HG03175 (cell line): ENCODE measurements at regions not wholly inside any gene's neighbourhood (a gene's known extent, or its start where the extent isn't known, plus 50 kb on each side); places are given as distances from the start of the nearest gene placed in this dataset.

Experiments
- ATAC-seq: cut with Tn5 transposase; IDR thresholded peaks from one replicate; pipeline ENCODE4 v1.9.1; 2021; ENCODE audit warnings: mild to moderate bottlenecking, moderate library complexity; ENCODE audit not compliant: unreplicated experiment

DNA sequence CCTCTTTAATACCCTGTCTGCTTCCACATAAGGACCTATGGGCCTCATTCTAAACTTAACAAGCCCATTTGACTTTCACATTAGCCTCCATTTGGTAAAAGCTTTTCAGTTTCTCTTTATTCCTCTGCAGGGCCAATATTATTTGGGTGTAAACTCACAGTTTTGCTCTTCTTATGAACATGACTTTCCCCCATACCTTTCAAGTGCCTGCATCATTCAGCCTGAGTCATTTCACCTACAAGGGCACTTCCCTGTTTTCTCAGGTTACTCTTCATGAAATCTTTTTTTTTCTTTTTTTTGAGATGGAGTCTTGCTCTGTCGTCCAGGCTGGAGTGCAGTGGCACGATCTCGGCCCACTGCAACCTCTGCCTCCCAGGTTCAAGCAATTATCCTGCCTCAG, 1258.1 kb upstream of the CELF2 start:
- no peak for ATAC-seq

DNA sequence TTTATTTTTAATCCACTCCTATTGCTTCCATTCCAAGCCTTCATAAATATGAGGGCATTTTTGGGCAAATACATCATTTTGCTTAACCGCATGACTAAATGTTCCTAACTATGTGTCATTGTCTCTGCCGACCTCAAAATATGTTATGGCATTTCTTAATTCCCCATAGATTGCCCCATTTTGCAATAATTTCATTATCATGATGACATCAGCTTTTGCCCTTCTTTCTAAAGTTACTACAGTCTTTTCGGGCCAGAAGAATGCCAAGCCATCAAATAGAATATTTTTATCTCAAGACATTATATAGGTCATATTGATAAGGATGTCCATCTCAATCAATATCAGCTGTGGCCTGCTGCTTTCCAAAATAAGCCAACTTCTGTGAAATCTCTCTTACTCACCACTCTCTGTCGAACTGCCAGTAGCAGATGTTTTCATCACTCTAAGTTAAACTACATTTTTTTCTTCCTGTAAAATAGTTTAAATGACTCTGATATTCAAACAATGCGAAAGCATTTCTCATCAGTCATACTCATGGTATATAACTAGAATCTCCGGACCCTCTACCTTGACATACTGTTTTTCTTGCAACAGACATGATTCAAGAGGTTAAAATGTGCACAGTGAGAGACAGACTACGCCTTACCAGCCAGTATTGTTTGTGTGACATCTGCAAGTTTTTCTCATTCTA, 1254.6 kb upstream of the CELF2 start:
- no peak for ATAC-seq

DNA sequence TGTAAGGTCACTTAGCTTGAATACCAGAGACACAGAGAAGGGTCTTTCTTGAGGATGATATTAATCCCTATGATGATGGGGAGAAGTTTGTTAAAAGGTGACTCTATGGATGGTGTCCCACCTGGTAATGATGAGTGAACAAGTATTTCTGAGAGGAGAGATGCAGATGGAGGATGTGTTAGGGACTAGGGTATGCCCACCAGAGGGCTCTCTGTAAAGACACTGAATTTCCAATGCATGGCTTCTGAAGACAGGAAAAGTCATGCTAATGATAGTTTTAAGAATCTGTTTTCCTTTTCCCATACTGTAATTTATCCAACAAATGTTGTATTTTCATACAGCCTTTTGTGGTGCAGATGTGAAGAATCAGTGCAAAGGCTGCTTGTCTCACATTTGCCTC, 1250.9 kb upstream of the CELF2 start:
- no peak for ATAC-seq

DNA sequence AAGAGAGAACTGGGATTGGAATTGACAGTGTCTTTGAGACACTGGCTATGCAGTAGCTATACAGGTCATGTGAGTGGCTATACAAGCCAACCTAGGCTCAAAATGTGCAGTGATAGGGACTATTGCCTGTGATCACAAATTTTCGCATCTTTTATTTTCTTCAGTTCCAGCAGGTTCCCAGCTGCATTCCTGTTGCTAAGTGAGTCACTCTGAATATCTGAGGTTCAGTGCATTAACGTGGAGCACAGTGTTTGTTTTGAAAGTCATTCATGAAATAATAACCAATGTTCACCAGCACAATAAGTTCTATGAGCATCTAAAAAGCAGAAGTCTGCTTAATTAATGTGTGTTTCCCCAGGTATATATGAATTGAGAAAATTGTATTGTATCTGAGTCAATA, 1236.0 kb upstream of the CELF2 start:
- ATAC-seq, result no peak

DNA sequence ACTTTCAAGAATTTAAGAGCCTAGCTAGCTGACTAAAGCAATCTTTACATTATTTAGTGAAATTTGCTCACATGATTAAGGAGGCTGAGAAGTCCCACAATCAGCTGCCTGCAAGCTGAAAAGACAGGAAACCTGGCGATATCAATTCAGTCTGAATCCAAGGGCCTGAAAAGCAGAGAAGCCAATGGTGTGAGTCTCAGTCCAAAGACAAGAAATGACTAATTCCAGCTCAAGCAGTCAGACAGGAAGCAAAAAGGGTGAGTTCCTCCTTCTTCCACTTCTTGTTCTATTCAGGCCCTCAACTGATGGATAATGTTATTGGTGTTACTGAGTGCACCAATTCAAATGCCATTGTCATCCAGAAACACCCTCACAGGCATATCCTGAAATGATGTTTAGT, 1231.6 kb upstream of the CELF2 start:
- ATAC-seq, result no peak

DNA sequence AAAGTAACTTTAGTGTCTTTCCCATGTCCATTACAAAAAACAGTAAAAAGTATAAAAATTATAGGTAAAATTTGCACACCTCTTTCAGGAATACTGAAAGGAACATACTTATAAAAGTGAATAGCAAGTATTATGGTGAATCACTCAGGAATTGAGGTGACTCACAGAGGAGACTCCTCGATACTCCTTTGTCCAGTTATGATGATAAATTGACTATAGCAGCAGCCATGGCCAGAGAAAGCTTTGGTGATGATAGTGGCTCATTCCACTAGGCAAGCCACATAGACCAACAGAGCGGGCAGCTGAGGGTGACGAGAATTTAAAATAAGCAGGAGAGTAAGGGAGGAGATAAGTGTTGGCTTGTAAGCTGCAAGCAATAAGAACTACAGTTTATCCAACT, 1231.1 kb upstream of the CELF2 start:
- no peak for ATAC-seq

DNA sequence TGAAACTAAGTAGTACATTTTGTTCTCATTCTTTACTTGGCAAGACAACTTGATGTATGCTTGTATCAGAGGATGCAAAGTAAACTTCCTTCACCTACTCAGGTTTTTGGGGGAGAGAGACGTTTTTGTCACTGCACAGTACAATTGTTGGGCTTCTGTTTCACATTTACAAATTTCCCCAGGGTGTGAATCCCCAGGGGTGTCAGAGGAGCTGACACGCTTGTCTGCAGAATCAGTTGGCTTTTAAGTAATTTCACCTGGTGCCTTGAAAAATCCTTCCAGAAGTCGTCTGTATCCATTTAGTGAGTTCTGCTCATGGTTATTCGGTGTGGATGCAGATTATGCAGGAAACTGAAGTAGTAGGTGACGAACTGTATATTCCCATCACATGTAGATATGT, 1227.7 kb upstream of the CELF2 start:
- ATAC-seq, result no peak

DNA sequence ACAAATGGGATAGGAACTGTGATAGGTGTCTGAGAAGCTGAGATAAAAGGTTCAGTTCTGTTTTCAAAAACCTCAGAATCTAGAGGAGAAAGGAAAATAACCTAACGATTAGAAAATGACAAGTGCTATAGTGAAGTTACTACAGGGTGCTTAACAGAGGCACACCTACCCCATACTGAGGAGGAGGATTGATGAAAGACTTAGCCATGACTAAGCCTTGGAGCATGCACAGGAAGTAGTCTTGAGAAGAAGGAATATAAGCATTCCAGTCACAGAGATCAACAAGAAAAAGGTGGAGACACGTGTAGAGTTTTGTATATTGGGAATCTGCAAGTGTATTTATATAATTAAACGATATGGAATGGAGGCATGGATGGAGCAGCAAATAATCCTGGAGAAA, 1225.5 kb upstream of the CELF2 start:
- ATAC-seq, result no peak

DNA sequence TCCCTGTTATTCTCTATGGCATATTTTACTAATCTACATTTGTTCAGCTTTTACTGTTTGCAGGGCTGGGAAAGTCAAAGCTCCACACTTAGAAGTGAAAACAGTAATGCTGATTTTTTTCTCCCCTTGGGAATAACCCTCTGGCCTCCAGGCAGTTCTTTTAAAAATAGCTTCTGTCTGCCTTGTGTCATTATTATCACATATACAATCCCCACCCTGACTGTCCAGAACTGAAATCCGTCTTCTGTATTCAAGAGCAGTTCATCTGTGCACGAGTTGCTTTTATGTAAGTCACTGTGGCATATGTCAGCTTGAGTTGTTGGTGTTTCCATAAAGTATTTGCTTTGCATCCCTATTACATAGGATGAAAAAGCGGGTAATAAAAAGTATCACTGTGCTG, 1221.1 kb upstream of the CELF2 start:
- ATAC-seq, result no peak

DNA sequence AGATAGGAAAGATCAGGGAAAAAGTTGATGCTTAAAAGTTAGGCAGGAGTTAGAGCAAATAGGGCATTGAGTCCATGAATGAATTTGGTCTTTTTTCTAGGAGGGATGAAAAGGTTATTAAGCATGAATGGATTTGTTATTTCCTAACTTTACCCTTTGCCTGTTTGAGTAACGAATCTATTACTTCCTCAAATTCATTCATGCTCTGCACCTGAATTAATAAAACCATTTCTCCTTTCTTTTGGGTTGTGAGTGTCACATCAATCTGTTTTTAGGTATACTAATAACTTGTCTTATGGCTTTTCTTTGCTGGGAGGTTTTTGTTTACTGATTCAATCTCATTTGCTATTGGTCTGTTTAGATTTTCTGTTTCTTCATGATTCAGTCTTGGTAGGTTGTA, 1217.7 kb upstream of the CELF2 start:
- no peak for ATAC-seq

DNA sequence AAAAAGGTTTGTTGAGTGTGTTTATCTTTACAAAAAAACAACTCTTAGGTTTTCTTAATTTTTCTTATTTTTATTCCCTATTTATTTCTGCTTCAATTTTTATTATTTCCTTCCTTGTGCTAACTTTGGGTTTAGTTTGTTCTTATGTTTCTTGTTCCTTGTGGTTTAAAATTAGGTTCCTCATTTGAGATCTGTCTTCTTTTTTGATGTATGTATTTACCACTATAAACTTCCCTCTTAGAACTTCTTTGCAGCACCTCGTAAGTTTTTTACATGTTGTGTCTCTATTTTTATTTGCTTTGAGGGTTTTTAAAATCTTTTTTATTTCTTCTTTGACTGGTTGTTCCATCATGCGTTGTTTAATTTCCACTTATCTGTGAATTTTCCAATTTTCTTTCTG, 1217.1 kb upstream of the CELF2 start:
- no peak for ATAC-seq

DNA sequence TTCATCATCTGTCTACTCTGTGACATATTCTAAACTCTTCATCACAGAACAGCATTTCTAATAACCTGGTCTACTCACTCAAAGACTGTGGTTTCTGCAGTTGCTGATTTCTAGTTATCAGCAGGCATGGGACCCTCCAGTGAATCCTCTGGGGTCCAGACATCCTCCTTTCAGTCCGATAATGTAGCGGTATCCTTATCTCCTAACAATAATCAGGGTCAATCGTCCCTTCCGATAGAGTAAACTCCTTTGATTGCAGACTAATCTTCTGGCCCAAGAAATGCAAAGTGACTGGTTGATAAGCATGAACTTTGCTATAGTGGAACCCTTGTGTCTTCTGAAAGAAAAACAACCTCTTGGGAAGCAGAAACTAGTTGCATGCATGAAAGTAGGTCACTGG, 1209.8 kb upstream of the CELF2 start:
- ATAC-seq, result no peak

DNA sequence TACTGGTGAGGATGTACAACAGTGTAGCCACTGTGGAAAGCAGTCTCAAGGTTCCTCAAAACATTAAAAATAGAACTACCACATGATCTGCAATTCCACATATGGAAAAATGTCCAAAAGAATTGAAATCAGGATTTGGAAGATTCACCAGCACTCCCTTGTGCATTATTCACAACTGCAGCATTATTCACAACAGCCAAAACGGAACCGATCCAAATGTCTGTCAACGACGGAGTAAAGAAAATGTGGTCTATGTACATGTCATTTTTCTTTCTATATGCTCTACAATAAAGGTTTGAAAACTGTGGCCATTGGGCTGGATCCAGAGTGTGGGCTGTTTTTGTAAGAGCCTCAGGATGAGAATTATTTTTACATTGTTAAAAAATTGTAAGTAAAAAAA, 1206.1 kb upstream of the CELF2 start:
- ATAC-seq, result no peak

DNA sequence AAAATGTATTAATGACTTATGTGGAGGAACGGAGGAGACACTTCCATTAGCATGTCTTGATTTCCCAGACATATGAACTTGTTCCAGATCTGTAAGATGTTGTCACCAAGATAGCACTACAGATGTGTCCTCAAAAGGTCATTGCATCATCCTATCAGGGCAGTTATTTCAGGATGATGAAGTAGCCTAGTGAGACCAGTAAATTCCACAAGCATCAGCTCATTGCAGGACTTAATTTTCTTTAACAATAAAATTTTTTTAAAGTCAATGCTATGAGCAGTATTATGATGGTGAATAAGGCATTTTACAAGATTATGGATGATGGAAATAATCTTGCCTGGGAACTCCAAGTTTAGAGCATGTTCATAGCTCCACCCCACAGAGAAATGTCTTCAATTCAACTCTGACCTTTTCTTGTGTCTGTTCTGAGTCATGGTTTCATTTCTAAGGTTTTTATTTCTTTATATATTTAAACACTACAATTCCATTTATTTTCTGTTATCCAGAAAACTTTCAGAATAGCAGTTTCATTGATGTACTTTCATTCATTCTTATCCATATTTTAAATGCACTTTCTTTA, 1203.3 kb upstream of the CELF2 start:
- no peak for ATAC-seq

DNA sequence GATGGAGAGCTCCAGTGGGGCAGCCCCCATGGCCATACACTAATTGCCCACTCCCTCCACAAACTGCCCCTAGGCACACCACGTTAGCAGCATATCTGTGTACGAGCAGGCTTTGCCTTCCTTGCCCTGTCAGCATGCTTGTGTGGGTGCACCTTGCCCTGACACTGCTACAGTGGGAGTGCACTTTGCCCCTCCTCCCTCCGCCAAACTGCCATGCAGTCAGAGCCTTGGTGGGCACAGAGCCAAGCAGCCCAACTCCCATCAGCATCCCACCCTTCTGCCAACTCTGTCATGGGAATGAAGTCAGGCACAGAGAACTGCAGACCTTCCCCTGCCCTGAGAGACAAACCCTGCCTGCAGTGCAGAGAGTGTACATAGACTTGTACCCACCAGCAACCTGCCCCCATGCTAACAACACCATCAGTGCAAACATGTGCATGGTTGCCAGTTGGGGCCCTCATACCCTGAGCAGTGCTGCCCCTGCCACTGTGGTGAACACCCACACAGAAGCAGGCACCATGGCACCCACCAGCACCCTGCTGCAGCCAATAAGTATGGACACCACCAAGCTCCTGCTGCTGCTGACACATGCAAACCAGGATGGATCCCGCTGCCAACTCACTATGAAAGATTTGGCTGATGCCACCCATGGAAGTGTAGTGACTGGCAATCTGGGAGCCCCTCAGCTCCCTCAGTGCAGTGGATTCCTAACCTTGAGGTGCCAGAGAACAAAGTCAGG, 1197.7 kb upstream of the CELF2 start:
- no peak for ATAC-seq

DNA sequence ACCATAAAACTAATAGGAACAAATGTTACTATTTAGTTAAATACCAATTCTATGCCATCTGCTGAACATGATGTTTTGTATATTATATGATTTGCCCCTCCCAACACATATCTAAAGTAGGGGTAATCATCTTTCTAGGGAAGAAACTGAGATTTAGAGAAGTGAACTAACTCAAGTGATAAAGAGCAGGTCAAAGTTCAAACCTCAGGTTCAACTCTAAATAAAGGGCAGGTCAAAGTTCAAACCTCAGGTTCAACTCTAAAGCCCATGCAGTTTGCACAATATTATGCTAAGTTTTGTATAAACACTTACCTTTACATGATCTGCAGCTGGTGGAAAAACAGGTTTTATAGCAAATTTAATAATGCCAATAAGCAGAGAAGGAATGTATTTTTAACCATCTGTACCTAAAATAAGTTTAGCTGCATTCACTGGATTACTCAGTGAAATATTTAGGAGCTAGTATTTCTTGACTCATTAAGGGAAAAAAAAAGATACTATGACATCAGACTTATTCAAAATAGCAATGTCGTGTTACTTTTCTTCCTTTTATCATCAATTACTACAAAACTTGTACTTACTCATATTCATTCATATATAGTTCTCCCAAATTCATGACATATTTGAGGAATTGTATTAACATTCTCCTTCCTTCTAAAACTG, 1194.3 kb upstream of the CELF2 start:
- no peak for ATAC-seq

DNA sequence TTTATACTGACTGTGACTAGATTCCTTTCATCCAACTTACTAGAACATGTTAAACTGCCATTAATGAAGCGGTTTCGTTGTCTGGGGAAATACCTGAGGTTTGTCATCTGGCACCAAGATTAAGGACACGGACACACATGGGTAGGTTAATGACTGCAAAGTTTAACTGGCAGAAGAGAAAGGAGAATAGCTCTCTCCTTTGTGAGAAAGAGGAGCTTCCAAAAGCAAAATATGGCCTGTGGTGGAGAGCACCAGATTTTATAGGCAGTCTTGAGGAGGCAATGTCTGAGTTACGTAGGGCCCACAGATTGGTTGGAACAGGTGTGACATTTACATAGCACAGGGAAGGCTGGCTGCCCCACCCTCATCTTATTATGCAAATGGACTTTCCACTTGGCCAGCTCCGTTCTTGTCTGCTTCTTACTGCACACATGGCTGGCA, 1193.0 kb upstream of the CELF2 start:
- no peak for ATAC-seq

DNA sequence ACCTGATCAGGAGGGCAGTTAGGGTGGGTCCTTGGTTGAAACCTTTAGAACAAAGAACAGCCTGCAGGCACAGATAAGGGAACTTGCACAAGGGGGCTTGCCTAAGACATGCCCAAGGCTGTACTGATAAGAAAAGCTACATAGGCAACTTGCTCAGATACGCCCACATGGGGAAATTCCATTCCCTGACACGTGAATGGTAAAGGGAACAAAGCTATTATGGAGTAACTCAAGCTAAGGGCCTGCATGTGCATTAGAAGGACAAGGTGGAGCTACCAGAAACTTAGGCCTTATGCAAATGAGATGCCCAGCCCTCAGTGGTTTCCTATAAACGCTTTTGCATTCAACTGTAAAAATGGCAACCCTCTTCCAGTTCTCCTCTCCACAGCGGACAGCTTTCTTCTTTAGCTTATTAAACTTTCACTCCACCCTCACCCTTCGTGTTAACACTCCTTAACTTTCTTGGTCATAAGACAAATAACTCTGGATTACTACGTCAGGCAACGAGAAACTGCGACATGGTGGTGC, 1192.1 kb upstream of the CELF2 start:
- no peak for ATAC-seq

DNA sequence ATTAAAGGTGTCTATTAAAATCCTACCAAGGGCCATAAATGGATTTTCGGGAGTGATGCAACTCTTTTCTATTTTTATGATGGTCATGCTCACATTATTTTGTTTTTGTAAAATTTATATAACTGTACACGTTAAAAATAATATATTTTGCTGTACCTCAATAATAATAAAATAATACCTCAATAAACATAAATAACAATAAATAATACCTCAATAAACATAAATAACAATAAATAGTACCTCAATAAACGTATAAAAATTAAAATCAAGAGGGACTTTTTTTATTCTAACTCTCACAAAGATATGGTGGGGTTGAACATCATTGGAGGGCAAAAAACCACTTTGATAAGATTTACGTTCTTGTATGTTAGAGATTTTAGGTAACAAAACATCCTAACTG, 1189.6 kb upstream of the CELF2 start:
- ATAC-seq, result no peak

DNA sequence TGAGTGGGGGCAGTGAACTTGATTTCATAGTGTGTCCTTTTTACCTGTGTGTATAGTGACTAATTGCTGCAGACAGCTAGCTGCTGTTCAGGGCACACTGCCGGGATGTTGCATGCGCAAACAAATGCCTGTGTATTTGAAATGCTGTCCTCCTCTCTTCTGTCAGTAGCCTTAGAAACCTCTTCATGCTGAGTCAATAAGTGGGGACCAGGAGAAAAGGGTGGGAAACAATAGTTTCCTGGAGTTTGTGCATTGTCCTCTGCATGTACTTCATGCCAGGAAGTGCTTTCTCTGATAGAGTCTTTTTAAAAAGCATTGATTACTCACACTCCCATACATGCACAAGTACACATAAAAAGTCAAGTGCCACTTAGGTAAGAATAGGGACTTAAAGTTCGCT, 1183.7 kb upstream of the CELF2 start:
- ATAC-seq, result no peak

DNA sequence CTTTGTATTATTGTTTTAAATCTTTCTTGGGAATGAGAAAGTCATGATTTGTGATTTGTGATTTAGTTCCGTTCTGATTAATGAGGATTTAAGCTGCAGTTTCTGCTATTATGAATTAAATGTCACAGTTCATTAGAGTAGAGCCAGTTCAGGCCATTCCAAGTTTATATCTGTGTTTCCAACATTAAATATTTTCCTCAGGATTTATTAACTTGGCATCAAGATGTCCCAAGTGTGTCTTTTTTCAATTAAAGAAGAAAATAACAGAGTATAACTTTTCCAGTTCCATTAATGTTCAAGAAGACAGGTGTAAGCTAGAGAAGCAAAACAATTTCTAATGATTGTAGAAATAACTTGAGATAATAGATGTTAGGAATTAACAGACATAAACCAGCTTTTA, 1183.2 kb upstream of the CELF2 start:
- no peak for ATAC-seq

DNA sequence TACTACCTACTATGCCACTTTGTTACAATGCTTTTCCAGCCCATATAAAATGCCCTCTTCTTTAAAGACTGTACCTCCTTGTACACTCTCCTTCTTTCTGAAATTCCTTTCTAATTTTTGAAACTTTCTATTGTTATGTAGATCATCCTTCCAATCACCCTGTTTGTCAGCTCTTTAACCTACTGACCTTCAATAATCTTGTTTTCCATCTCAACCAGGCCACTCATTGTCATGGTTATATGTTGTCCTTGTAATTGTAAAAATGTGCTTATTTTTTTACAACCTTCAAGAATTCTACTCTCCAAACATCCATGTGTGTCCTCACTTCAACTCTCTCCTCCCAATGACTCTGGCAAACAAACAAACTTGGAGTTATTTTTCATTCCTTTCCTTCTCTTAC, 1172.6 kb upstream of the CELF2 start:
- no peak for ATAC-seq
